Suprapubic skin (tissue), 4 donors: ENCODE measurements at regions not wholly inside any gene's neighbourhood (a gene's known extent, or its start where the extent isn't known, plus 50 kb on each side); places are given as distances from the start of the nearest gene placed in this dataset.

ENCODE experiments used
- CTCF ChIP-seq, 2 donors: fragments of 200-600 bp in 1 of 2; fragments of 450-650 bp in 1 of 2; sonication (generic) in 1 of 2; IDR thresholded peaks; one replicate each; pipeline ENCODE4 v1.5.1; 2016 to 2019; ENCODE audit warnings: antibody characterized with exemption in 2 of 2, mild to moderate bottlenecking in 1 of 2, moderate library complexity in 1 of 2
- EP300 ChIP-seq: sonication (generic); formaldehyde crosslinking; IDR thresholded peaks from one replicate; pipeline ENCODE4 v1.6.1; 2017; ENCODE audit warnings: antibody characterized with exemption
- POLR2A ChIP-seq, 2 donors: fragments of 450-650 bp; IDR thresholded peaks; one replicate each; pipeline ENCODE4 v1.6.1; 2017; ENCODE audit warnings: antibody characterized with exemption in 2 of 2, mild to moderate bottlenecking in 2 of 2, moderate library complexity in 2 of 2
- POLR2AphosphoS5 ChIP-seq, 3 donors: sonication (generic); formaldehyde crosslinking; IDR thresholded peaks; one replicate each; pipeline ENCODE4 v1.6.1; 2017; ENCODE audit warnings: antibody characterized with exemption in 3 of 3

GRCh38 chr5:135718651-135719050 lies 115.8 kb upstream of the SLC25A48 start:
- no peak for TF ChIP-seq POLR2A (IDR thresholded peaks at IDR 0.05)
- no peak for TF ChIP-seq CTCF (IDR thresholded peaks at IDR 0.05)
- TF ChIP-seq POLR2AphosphoS5 (IDR thresholded peaks at IDR 0.05), result no peak
- TF ChIP-seq EP300, result no peak
